Loucy (cell line): ENCODE measurements at regions not wholly inside any gene's neighbourhood (a gene's known extent, or its start where the extent isn't known, plus 50 kb on each side); places are given as distances from the start of the nearest gene placed in this dataset.

ENCODE experiments used
- H2AFZ ChIP-seq: fragments of 200-600 bp; sonication (generic); 2 replicates; pipeline ENCODE4 v1.6.0; 2016; ENCODE audit warnings: antibody characterized with exemption, mild to moderate bottlenecking, low read length, moderate library complexity
- H3F3A ChIP-seq: fragments of 200-600 bp; 2 replicates; pipeline ENCODE4 v1.6.0; 2016; ENCODE audit warnings: antibody characterized with exemption, low read depth, mild to moderate bottlenecking
- H3K27me3 ChIP-seq: fragments of 200-600 bp; sonication (generic); 2 replicates; pipeline ENCODE4 v1.6.1; 2014; ENCODE audit warnings: low read length, mild to moderate bottlenecking; ENCODE audit not compliant: insufficient read depth, poor library complexity, severe bottlenecking
- H3K36me3 ChIP-seq: fragments of 200-600 bp; sonication (generic); 2 replicates; pipeline ENCODE4 v1.6.1; 2016; ENCODE audit warnings: low read length; ENCODE audit not compliant: insufficient read depth
- H3K4me1 ChIP-seq: fragments of 200-600 bp; sonication (generic); 2 replicates; pipeline ENCODE4 v1.5.1; 2014; ENCODE audit warnings: low read length, mild to moderate bottlenecking; ENCODE audit not compliant: insufficient read depth, poor library complexity, severe bottlenecking
- H3K4me2 ChIP-seq: fragments of 200-600 bp; sonication (generic); 2 replicates; pipeline ENCODE4 v1.6.0; 2014; ENCODE audit warnings: antibody characterized with exemption, low read length, low read depth, mild to moderate bottlenecking; ENCODE audit not compliant: poor library complexity, severe bottlenecking
- H3K4me3 ChIP-seq: fragments of 200-600 bp; sonication (generic); 2 replicates; pipeline ENCODE4 v1.5.1; 2014; ENCODE audit warnings: low read length, mild to moderate bottlenecking, mixed read lengths; ENCODE audit not compliant: poor library complexity, severe bottlenecking
- H3K79me2 ChIP-seq: fragments of 200-600 bp; sonication (generic); 2 replicates; pipeline ENCODE4 v1.6.1; 2014; ENCODE audit warnings: low read length; ENCODE audit not compliant: insufficient read depth
- H3K9ac ChIP-seq: fragments of 200-600 bp; sonication (generic); 2 replicates; pipeline ENCODE4 v1.6.0; 2014; ENCODE audit warnings: mild to moderate bottlenecking, low read depth, low read length, moderate library complexity; ENCODE audit not compliant: poor library complexity, severe bottlenecking
- H3K9me2 ChIP-seq: fragments of 200-600 bp; sonication (generic); replicated peaks from 2 replicates; pipeline ENCODE4 v1.6.1; 2016; ENCODE audit warnings: low read depth, low read length, mixed read lengths
- H3K9me3 ChIP-seq: fragments of 200-600 bp; sonication (generic); 2 replicates; pipeline ENCODE4 v1.6.1; 2014; ENCODE audit warnings: mild to moderate bottlenecking, antibody characterized with exemption, low read length, low read depth; ENCODE audit not compliant: insufficient read depth
- H4K20me1 ChIP-seq: fragments of 200-600 bp; sonication (generic); 2 replicates; pipeline ENCODE4 v1.6.0; 2014; ENCODE audit warnings: antibody characterized with exemption, low read length, mild to moderate bottlenecking; ENCODE audit not compliant: insufficient read depth, poor library complexity, severe bottlenecking
- EZH2phosphoT487 ChIP-seq: fragments of 200-600 bp; IDR thresholded peaks from 2 replicates; pipeline ENCODE4 v1.6.1; 2018; ENCODE audit warnings: antibody characterized with exemption, mild to moderate bottlenecking, moderate library complexity, borderline replicate concordance
- TF ChIP-seq, protein P1 (sequence below): fragments of 200-600 bp; sonication (generic); conservative IDR thresholded peaks from 2 replicates; pipeline ENCODE4 v1.5.1; 2014; ENCODE audit warnings: mild to moderate bottlenecking, antibody characterized with exemption, low read length

GRCh38 chr1:14263671-14264070 is 334.8 kb upstream of the KAZN start:
- no peak for TF ChIP-seq EZH2phosphoT487
- TF ChIP-seq, protein P1, sequence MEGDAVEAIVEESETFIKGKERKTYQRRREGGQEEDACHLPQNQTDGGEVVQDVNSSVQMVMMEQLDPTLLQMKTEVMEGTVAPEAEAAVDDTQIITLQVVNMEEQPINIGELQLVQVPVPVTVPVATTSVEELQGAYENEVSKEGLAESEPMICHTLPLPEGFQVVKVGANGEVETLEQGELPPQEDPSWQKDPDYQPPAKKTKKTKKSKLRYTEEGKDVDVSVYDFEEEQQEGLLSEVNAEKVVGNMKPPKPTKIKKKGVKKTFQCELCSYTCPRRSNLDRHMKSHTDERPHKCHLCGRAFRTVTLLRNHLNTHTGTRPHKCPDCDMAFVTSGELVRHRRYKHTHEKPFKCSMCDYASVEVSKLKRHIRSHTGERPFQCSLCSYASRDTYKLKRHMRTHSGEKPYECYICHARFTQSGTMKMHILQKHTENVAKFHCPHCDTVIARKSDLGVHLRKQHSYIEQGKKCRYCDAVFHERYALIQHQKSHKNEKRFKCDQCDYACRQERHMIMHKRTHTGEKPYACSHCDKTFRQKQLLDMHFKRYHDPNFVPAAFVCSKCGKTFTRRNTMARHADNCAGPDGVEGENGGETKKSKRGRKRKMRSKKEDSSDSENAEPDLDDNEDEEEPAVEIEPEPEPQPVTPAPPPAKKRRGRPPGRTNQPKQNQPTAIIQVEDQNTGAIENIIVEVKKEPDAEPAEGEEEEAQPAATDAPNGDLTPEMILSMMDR: no peak

GRCh38 chr1:14265495-14265894 is 333.0 kb upstream of the KAZN start:
- no peaks in the 10 kb centered on the region for H3K9me3 ChIP-seq
- H3K4me1 ChIP-seq: no peaks in the 10 kb centered on the region
- H3F3A ChIP-seq: no peaks in the 10 kb centered on the region
- no peaks in the 10 kb centered on the region for H3K36me3 ChIP-seq
- H4K20me1 ChIP-seq: no peaks in the 10 kb centered on the region
- H3K9ac ChIP-seq: no peak overlapping the region
- no peak overlapping the region for H3K4me2 ChIP-seq
- no peaks in the 10 kb centered on the region for H3K79me2 ChIP-seq
- H3K4me3 ChIP-seq: no peak overlapping the region
- no peaks in the 10 kb centered on the region for H3K27me3 ChIP-seq
- H2AFZ ChIP-seq: no peak overlapping the region
- no peaks in the 10 kb centered on the region for H3K9me2 ChIP-seq
- TF ChIP-seq, protein P1: no peak
- no peak for TF ChIP-seq EZH2phosphoT487

More at GRCh38 chr1:14263671-14264070, 334.8 kb upstream of the KAZN start:
- H3F3A ChIP-seq: no peaks in the 10 kb centered on the region
- H3K4me1 ChIP-seq: no peaks in the 10 kb centered on the region
- no peaks in the 10 kb centered on the region for H3K36me3 ChIP-seq
- H3K4me3 ChIP-seq: no peak overlapping the region
- H2AFZ ChIP-seq: no peak overlapping the region
- no peaks in the 10 kb centered on the region for H3K9me2 ChIP-seq
- no peaks in the 10 kb centered on the region for H4K20me1 ChIP-seq
- no peaks in the 10 kb centered on the region for H3K27me3 ChIP-seq
- H3K4me2 ChIP-seq: no peak overlapping the region
- no peaks in the 10 kb centered on the region for H3K9me3 ChIP-seq
- H3K79me2 ChIP-seq: no peaks in the 10 kb centered on the region
- no peak overlapping the region for H3K9ac ChIP-seq

DNA sequence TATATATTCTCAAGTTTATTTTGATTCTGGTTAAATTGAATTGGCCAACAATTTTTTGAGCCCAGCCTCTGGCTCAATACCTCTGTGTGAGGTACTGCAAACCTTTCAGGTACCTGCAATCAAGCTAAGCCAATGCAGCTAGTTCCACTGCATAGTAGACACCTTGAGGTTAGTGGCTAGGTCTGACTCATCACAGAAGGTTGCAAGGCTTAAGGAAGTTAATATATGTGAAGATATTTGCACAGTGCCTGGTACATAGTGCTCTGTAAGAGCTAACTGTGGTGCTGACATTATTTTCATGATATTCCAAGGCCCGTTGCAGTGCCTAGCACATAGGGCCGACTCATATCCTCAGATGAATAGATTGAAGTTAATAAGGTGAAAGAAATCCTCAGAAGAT is 330.5 kb upstream of the KAZN start:
- Histone ChIP-seq H3K9me3 (no peaks in the 10 kb centered on the region), H3K27me3 (no peaks in the 10 kb centered on the region), H3K4me2 (no peak overlapping the region), H3K9me2 (no peaks in the 10 kb centered on the region), H3K4me3 (no peak overlapping the region), H3K36me3 (no peaks in the 10 kb centered on the region), H3K79me2 (no peaks in the 10 kb centered on the region), H3K9ac (no peak overlapping the region), H2AFZ (no peak overlapping the region), H3K4me1 (no peaks in the 10 kb centered on the region), H4K20me1 (no peaks in the 10 kb centered on the region), H3F3A (no peaks in the 10 kb centered on the region)
- TF ChIP-seq, protein P1: no peak
- TF ChIP-seq EZH2phosphoT487: no peak
